ENCODE measurements at regions not wholly inside any gene's neighbourhood (a gene's known extent, or its start where the extent isn't known, plus 50 kb on each side); places are given as distances from the start of the nearest gene placed in this dataset.

DNA sequence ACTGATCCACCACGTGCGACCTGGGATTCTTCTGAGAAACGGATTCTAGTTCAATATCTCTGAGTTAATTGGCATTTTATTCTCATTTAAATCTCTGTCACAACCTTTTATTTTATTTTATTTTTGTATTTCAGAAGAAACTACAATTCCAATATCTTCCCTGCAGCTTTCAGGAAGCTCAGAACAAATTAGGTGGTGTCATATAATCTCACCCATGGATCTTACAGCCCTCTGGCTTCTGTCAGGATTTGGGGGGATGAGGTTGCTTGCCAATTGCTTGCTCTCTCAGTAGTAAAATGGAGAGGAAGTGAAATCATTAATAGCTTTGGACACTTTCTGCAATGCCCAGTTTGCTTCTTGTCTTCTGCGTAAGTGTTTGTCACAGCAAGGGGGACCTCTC is 205.4 kb downstream of the TLE3 start:
- DNase-seq (ENCODE audit: low spot score) (no peak), ATAC-seq (ENCODE audit: low FRiP score) (no peak)
- TF ChIP-seq, protein P1, sequence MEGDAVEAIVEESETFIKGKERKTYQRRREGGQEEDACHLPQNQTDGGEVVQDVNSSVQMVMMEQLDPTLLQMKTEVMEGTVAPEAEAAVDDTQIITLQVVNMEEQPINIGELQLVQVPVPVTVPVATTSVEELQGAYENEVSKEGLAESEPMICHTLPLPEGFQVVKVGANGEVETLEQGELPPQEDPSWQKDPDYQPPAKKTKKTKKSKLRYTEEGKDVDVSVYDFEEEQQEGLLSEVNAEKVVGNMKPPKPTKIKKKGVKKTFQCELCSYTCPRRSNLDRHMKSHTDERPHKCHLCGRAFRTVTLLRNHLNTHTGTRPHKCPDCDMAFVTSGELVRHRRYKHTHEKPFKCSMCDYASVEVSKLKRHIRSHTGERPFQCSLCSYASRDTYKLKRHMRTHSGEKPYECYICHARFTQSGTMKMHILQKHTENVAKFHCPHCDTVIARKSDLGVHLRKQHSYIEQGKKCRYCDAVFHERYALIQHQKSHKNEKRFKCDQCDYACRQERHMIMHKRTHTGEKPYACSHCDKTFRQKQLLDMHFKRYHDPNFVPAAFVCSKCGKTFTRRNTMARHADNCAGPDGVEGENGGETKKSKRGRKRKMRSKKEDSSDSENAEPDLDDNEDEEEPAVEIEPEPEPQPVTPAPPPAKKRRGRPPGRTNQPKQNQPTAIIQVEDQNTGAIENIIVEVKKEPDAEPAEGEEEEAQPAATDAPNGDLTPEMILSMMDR (IDR thresholded peaks at IDR 0.05) = no peak

DNA sequence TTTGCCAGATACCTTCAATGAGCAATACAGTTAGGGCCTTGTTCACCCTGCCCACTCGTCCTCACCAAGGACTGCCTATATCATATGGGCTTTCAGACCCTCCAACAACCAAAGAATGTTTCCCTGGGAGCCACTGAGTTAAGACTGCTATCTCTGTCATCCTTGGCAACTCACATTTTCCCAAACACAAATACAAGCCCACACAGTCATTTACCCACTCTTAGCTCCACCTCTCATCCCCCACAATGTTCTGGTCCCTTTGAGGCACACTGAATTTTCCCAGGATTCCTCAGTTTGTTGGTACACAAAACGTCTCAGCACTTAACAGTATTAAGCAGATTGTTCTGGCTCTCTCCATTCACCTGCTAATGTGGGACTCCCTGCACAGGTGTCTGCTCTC is 204.6 kb downstream of the TLE3 start:
- DNase-seq (ENCODE audit: low spot score) (no peak), ATAC-seq (ENCODE audit: low FRiP score) (no peak)
- TF ChIP-seq, protein P1 (IDR thresholded peaks at IDR 0.05) = no peak

DNA sequence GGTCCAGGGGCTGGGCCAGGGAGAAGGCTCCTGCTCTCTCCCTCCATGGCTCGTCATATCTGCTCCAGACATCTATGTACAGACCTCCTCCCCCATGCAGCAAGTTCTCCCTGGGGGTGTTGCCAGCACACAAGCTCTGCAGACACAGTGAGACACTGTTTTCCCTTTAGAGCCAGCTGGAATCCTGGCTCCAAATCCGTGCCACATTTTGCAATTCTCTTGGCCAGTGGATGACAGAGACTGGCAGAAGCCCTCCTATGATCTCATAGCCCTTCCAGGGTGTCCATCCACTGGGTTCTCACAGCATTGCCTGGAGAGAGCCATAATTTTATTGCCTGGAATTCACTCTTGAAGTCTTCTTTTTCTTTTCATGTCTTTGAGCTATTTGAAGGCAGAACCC is 203.9 kb downstream of the TLE3 start:
- DNase-seq (ENCODE audit: low spot score) = no peak
- no peak for ATAC-seq (ENCODE audit: low FRiP score)
- TF ChIP-seq, protein P1 (IDR thresholded peaks at IDR 0.05) = no peak

DNA sequence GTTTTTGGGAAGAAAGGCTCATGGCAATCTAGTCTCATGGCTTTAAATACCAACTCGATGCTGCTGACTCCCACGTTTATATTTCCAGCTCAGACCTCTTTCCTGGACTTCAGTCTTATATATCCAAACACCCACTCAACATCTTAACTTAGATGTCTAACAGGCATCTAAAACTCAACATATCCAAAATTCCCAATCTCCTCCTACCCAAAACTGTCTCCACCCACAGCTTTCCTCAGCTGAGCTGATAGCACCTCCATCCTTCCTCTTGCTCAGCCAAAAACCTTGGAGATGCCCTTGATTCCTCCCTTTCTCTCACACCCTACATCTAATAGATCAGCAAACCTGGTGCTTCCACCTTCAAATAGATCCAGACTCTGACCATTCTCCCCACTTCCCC is 202.5 kb downstream of the TLE3 start:
- DNase-seq (ENCODE audit: low spot score) = no peak
- TF ChIP-seq, protein P1 (IDR thresholded peaks at IDR 0.05) = no peak
- ATAC-seq (ENCODE audit: low FRiP score) = no peak

DNA sequence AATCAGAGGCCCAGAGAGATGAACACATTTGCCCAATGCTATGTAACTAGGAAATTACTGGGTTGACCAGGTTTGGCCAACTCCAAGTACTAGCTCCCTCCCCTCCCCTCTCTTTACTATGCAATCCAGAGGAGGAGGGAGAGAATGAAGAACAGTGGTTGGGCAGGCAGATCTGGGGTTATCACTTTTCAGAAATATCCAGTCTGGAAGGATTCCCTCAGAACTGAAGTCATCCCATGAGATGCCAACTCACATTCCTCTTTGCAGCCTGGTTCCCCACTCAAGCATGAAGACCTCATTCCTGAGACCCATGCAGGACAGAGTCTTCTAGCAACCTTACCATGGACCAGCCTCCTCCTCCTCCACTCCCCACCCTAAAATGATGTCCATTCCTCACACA is 201.1 kb downstream of the TLE3 start:
- TF ChIP-seq, protein P1 (IDR thresholded peaks at IDR 0.05) = no peak
- no peak for DNase-seq (ENCODE audit: low spot score)
- no peak for ATAC-seq (ENCODE audit: low FRiP score)

DNA sequence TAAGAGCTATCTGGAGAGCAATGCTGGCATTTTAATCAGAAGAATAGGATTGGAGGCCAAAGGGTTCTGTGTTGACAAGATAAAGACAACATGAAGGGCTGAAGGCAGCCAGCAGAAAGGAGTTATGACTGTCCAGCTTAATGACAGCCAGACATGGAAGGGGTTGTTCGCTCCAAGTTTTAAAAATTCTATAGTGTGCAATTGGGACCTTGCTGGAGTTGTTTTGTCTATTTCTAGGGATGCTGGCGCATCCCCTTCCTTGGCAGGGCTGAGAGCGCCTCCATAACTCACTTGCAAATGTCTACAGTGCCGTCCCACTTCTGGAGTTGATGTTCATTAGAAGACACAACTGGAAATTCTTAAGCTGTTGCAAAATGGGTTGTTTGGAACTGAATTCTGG is 200.7 kb downstream of the TLE3 start:
- no peak for ATAC-seq (ENCODE audit: low FRiP score)

DNA sequence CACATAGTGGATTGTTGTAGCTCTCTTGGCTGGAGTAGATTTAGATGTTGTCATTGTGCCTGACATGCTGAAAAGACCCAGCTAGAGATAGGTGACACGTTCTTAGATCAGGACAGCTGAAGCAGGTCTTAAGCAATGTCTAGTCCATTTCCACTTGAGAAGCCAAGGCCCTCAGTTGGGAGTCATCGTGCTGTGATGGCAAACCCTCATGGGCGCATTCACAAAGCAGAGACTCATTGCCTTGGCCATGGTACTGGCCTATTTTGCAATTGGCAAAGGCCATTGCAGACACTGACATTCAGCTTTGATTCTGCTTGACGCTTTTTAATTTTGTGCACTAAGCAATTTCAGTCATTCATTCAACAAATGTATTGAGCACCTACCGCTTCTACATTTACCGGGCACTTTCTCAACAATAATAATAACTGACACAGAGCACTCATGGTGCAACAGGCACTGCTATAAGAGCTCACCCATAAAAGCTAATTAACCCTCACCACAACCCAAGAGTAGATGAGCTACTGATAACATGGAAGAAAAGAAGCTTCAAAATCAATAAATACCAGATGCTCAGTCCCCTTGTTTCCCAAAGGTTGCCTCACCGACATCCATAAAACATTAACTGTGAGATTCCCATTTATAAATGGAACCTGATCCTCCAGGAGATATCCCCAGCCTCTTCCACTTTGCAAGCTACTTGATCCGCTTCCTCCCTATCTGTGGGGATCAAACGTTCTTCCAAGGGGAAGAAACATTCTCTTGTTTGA is 200.1 kb downstream of the TLE3 start:
- ATAC-seq (ENCODE audit: low FRiP score) (no peak), DNase-seq (ENCODE audit: low spot score) (no peak)
- TF ChIP-seq, protein P1 (IDR thresholded peaks at IDR 0.05) = no peak

More for the DNA sequence above, 200.7 kb downstream of the TLE3 start:
- TF ChIP-seq, protein P1 (IDR thresholded peaks at IDR 0.05) = no peak
- no peak for DNase-seq (ENCODE audit: low spot score)
